ENCODE measurements at regions not wholly inside any gene's neighbourhood (a gene's known extent, or its start where the extent isn't known, plus 50 kb on each side); places are given as distances from the start of the nearest gene placed in this dataset.

GRCh38 chr7:16235147-16236114 is 185.9 kb downstream of the CRPPA start:
- DNase-seq (ENCODE audit: low read depth in 2 of 3, low spot score in 1 of 3): no peak

- no peak for DNase-seq (ENCODE audit: low read depth in 2 of 3, low spot score in 1 of 3)
Measured at GRCh38 chr7:16234493-16235146, 186.7 kb downstream of the CRPPA start.

GRCh38 chr7:16233517-16233916 is 187.8 kb downstream of the CRPPA start:
- no peak for DNase-seq (ENCODE audit: low read depth in 2 of 3, low spot score in 1 of 3)

- no peak for DNase-seq (ENCODE audit: low read depth in 2 of 3, low spot score in 1 of 3)
Measured at GRCh38 chr7:16232273-16232672, 189.1 kb downstream of the CRPPA start.

GRCh38 chr7:16223963-16224707 is 197.2 kb downstream of the CRPPA start:
- DNase-seq (ENCODE audit: low read depth in 2 of 3, low spot score in 1 of 3): peak in 2 of 3 donors; percentile 0 to 2

- no peak for DNase-seq (ENCODE audit: low read depth in 2 of 3, low spot score in 1 of 3)
Measured at GRCh38 chr7:16212610-16213009, 208.7 kb downstream of the CRPPA start.

GRCh38 chr7:16212032-16212431 is 209.3 kb downstream of the CRPPA start:
- DNase-seq (ENCODE audit: low read depth in 2 of 3, low spot score in 1 of 3): no peak

- DNase-seq (ENCODE audit: low read depth in 2 of 3, low spot score in 1 of 3): no peak
Measured at GRCh38 chr7:16211402-16211925, 209.9 kb downstream of the CRPPA start.

- no peak for DNase-seq (ENCODE audit: low read depth in 2 of 3, low spot score in 1 of 3)
Measured at GRCh38 chr7:16210171-16210570, 211.2 kb downstream of the CRPPA start.

GRCh38 chr7:16207321-16207720 is 214.0 kb downstream of the CRPPA start:
- no peak for DNase-seq (ENCODE audit: low read depth in 2 of 3, low spot score in 1 of 3)

- no peak for DNase-seq (ENCODE audit: low read depth in 2 of 3, low spot score in 1 of 3)
Measured at GRCh38 chr7:16205466-16205865, 215.9 kb downstream of the CRPPA start.

GRCh38 chr7:16204953-16205352 is 216.4 kb downstream of the CRPPA start:
- no peak for DNase-seq (ENCODE audit: low read depth in 2 of 3, low spot score in 1 of 3)

GRCh38 chr7:16203065-16203464 is 218.3 kb downstream of the CRPPA start:
- DNase-seq (ENCODE audit: low read depth in 2 of 3, low spot score in 1 of 3): no peak

- no peak for DNase-seq (ENCODE audit: low read depth in 2 of 3, low spot score in 1 of 3)
Measured at GRCh38 chr7:16202303-16202702, 219.0 kb downstream of the CRPPA start.

GRCh38 chr7:16200591-16200990 is 220.7 kb downstream of the CRPPA start:
- DNase-seq (ENCODE audit: low read depth in 2 of 3, low spot score in 1 of 3): no peak

- no peak for DNase-seq (ENCODE audit: low read depth in 2 of 3, low spot score in 1 of 3)
Measured at GRCh38 chr7:16193631-16194030, 227.7 kb downstream of the CRPPA start.

- DNase-seq (ENCODE audit: low read depth in 2 of 3, low spot score in 1 of 3): no peak
Measured at GRCh38 chr7:16189026-16189715, 232.2 kb downstream of the CRPPA start.

GRCh38 chr7:16187131-16187530 is 234.2 kb downstream of the CRPPA start:
- DNase-seq (ENCODE audit: low read depth in 2 of 3, low spot score in 1 of 3): no peak

- no peak for DNase-seq (ENCODE audit: low read depth in 2 of 3, low spot score in 1 of 3)
Measured at GRCh38 chr7:16178585-16178984, 242.8 kb downstream of the CRPPA start.

- DNase-seq (ENCODE audit: low read depth in 2 of 3, low spot score in 1 of 3): no peak
Measured at GRCh38 chr7:16178092-16178491, 243.2 kb downstream of the CRPPA start.

GRCh38 chr7:16174253-16174652 is 247.1 kb downstream of the CRPPA start:
- DNase-seq (ENCODE audit: low read depth in 2 of 3, low spot score in 1 of 3): no peak

All from stimulated activated CD4-positive, alpha-beta T cell treated with anti-CD3 and anti-CD28 coated beads, Interleukin-12 subunit alpha, Interleukin-12 subunit beta, amount 100 ng/mL, for 48 hours (primary cell).